CD14-positive monocyte (primary cell): ENCODE measurements at regions not wholly inside any gene's neighbourhood (a gene's known extent, or its start where the extent isn't known, plus 50 kb on each side); places are given as distances from the start of the nearest gene placed in this dataset.

Experiments
- DNase-seq, 3 donors: peaks; one replicate each; pipeline ENCODE4 v3.0.0-alpha.2; 2011 to 2022
- H2AFZ ChIP-seq: 2 replicates; pipeline ENCODE4 v1.6.0; 2012; ENCODE audit warnings: mild to moderate bottlenecking, low read depth, low read length, inconsistent platforms; ENCODE audit not compliant: insufficient read depth, poor library complexity, severe bottlenecking
- H3K27ac ChIP-seq, 2 donors: 1 replicate in 1 of 2; 2 replicates in 1 of 2; pipeline ENCODE4 v1.5.1; 2012 to 2013; ENCODE audit warnings: low read length in 2 of 2, control low read depth in 1 of 2, inconsistent platforms in 1 of 2, low read depth in 1 of 2, mild to moderate bottlenecking in 1 of 2
- H3K27me3 ChIP-seq, 2 donors: one replicate each; pipeline versions ENCODE4 v1.6.0 to v1.6.1; 2011 to 2013; ENCODE audit warnings: low read length in 2 of 2; ENCODE audit not compliant: control insufficient read depth in 2 of 2, insufficient read depth in 2 of 2
- H3K36me3 ChIP-seq, 2 donors: replicated peaks in 1 of 2; 1 replicate in 1 of 2; 2 replicates in 1 of 2; pipeline versions ENCODE4 v1.5.1 to v1.6.1; 2012 to 2013; ENCODE audit warnings: low read length in 2 of 2, control low read depth in 1 of 2, inconsistent platforms in 1 of 2, mild to moderate bottlenecking in 1 of 2; ENCODE audit not compliant: insufficient read depth in 2 of 2, control insufficient read depth in 1 of 2
- H3K4me1 ChIP-seq, 2 donors: 1 replicate in 1 of 2; 2 replicates in 1 of 2; pipeline versions ENCODE4 v1.5.1 to v1.6.1; 2012 to 2013; ENCODE audit warnings: low read length in 2 of 2, control low read depth in 1 of 2, inconsistent platforms in 1 of 2, mild to moderate bottlenecking in 1 of 2, moderate library complexity in 1 of 2; ENCODE audit not compliant: insufficient read depth in 2 of 2, control insufficient read depth in 1 of 2
- H3K4me2 ChIP-seq: replicated peaks from 2 replicates; pipeline ENCODE3; 2012; ENCODE audit warnings: low read length, moderate library complexity, mild to moderate bottlenecking; ENCODE audit not compliant: poor library complexity, severe bottlenecking; ENCODE audit errors: extremely low read depth
- H3K4me3 ChIP-seq, 3 experiments: fragments of 200-600 bp in 1 of 3; sonication (generic) in 1 of 3; replicated peaks in 1 of 3; 1 replicate in 2 of 3; 2 replicates in 1 of 3; pipeline ENCODE4 v1.5.1; 2011 to 2013; ENCODE audit warnings: low read length in 3 of 3, mild to moderate bottlenecking in 3 of 3, control low read depth in 2 of 3, low read depth in 2 of 3, inconsistent platforms in 1 of 3, moderate library complexity in 1 of 3
- H3K79me2 ChIP-seq: 2 replicates; pipeline ENCODE4 v1.6.0; 2012; ENCODE audit warnings: mild to moderate bottlenecking, control low read depth, inconsistent platforms, low read length, moderate library complexity; ENCODE audit not compliant: insufficient read depth
- H3K9ac ChIP-seq: 2 replicates; pipeline ENCODE4 v1.6.0; 2017; ENCODE audit warnings: low read length, mild to moderate bottlenecking; ENCODE audit not compliant: insufficient read depth, poor library complexity, severe bottlenecking
- H3K9me3 ChIP-seq, 2 donors: replicated peaks in 1 of 2; 1 replicate in 1 of 2; 2 replicates in 1 of 2; pipeline versions ENCODE4 v1.5.1 to v1.6.1; 2012 to 2013; ENCODE audit warnings: low read length in 2 of 2, control low read depth in 1 of 2; ENCODE audit not compliant: control insufficient read depth in 1 of 2, insufficient read depth in 1 of 2
- H4K20me1 ChIP-seq: 2 replicates; pipeline ENCODE4 v1.6.0; 2012; ENCODE audit warnings: mild to moderate bottlenecking, low read length, control low read depth, moderate library complexity; ENCODE audit not compliant: insufficient read depth
- H3K27ac Mint-ChIP-seq, 7 donors: one replicate each; pipeline ENCODE4 v1.8.0; 2020; ENCODE audit warnings: mild to moderate bottlenecking in 7 of 7, mixed read lengths in 7 of 7, moderate library complexity in 6 of 7, inconsistent platforms in 2 of 7
- H3K27me3 Mint-ChIP-seq, 3 donors: one replicate each; pipeline ENCODE4 v1.8.0; 2021 to 2022; ENCODE audit warnings: low read depth in 3 of 3, mild to moderate bottlenecking in 3 of 3, mixed read lengths in 3 of 3, moderate library complexity in 3 of 3, inconsistent platforms in 1 of 3
- H3K36me3 Mint-ChIP-seq, 2 donors: one replicate each; pipeline ENCODE4 v1.8.0; 2020; ENCODE audit warnings: mixed read lengths in 2 of 2, inconsistent platforms in 1 of 2, mild to moderate bottlenecking in 1 of 2
- H3K4me1 Mint-ChIP-seq: one replicate; pipeline ENCODE4 v1.8.0; 2020; ENCODE audit warnings: mild to moderate bottlenecking, mixed read lengths
- H3K4me3 Mint-ChIP-seq, 2 donors: one replicate each; pipeline ENCODE4 v1.8.0; 2020; ENCODE audit warnings: mild to moderate bottlenecking in 2 of 2, mixed read lengths in 2 of 2, moderate library complexity in 1 of 2
- H3K9me3 Mint-ChIP-seq, 7 donors: one replicate each; pipeline ENCODE4 v1.8.0; 2020 to 2022; ENCODE audit warnings: mixed read lengths in 7 of 7, mild to moderate bottlenecking in 6 of 7, moderate library complexity in 6 of 7, inconsistent platforms in 2 of 7
- WGBS: methylation state at CpG from one replicate; pipeline ENCODE4 v1.1.5; 2013; ENCODE audit warnings: missing lambda C conversion rate; ENCODE audit not compliant: insufficient coverage; 5-methylcytosine and 5-hydroxymethylcytosine counted together
- intact Hi-C, 2 donors: fragments of 100-400 bp; cut with micrococcal nuclease; formaldehyde crosslinking; loops; one replicate each; pipeline versions ENCODE4 v1.15.0 to v1.15.1; 2023
- TF ChIP-seq, protein P1 (sequence below): fragments of 200-600 bp; IDR thresholded peaks from one replicate; pipeline ENCODE4 v1.8.0; 2022; ENCODE audit warnings: antibody characterized with exemption, mild to moderate bottlenecking

DNA sequence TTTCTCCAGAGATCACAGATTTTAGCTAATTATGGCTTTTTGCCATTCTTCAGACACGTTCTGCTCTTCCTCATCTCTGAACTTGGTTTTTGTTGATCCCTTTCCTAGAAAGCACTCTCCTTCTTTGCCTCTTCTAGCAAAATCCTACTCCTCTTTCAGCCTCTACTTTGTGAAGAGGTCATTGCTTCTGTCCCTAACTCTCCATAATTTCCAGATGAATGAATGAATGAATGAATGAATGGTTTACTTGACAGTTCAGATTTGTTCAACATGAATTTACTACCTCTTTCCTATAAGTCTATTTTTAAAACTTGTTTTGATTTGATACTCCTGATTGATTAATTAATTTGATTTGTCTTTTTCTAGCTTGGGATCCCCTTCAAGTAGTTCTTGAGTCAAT lies 94.0 kb upstream of the IFNGR1 start:
- no peak for DNase-seq
- H3K79me2 ChIP-seq = no peaks in the 10 kb centered on the region
- H4K20me1 ChIP-seq = no peaks in the 10 kb centered on the region
- Mint-ChIP-seq H3K27me3 (peaks cover 0 to 4% (median 3%) of the 10 kb centered on the region in 3 donors), H3K4me1 (peaks cover 39% of the 10 kb centered on the region), H3K27ac (no peak overlapping the region), H3K9me3 (no peaks in the 10 kb centered on the region), H3K36me3 (no peaks in the 10 kb centered on the region), H3K4me3 (no peak overlapping the region)
- H3K27ac ChIP-seq = no peak overlapping the region
- 20% methylated on average over 1 of the region's 1 CpG for WGBS
- no peak overlapping the region for H3K4me2 ChIP-seq
- no peaks in the 10 kb centered on the region for H3K36me3 ChIP-seq
- H3K4me3 ChIP-seq = no peak overlapping the region
- H3K27me3 ChIP-seq = no peaks in the 10 kb centered on the region
- H3K9me3 ChIP-seq = no peaks in the 10 kb centered on the region
- peaks cover 35 to 42% of the 10 kb centered on the region in 2 donors for H3K4me1 ChIP-seq
- TF ChIP-seq, protein P1, sequence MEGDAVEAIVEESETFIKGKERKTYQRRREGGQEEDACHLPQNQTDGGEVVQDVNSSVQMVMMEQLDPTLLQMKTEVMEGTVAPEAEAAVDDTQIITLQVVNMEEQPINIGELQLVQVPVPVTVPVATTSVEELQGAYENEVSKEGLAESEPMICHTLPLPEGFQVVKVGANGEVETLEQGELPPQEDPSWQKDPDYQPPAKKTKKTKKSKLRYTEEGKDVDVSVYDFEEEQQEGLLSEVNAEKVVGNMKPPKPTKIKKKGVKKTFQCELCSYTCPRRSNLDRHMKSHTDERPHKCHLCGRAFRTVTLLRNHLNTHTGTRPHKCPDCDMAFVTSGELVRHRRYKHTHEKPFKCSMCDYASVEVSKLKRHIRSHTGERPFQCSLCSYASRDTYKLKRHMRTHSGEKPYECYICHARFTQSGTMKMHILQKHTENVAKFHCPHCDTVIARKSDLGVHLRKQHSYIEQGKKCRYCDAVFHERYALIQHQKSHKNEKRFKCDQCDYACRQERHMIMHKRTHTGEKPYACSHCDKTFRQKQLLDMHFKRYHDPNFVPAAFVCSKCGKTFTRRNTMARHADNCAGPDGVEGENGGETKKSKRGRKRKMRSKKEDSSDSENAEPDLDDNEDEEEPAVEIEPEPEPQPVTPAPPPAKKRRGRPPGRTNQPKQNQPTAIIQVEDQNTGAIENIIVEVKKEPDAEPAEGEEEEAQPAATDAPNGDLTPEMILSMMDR = no peak
- H3K9ac ChIP-seq = no peak overlapping the region
- H2AFZ ChIP-seq = no peak overlapping the region
- intact Hi-C loops = loop anchor here (5.0 to 10.0 kb wide), 6 partner anchors 51 to 221 kb away; partner anchors contain the start of gene IFNGR1 (in 1 of the 2)

DNA sequence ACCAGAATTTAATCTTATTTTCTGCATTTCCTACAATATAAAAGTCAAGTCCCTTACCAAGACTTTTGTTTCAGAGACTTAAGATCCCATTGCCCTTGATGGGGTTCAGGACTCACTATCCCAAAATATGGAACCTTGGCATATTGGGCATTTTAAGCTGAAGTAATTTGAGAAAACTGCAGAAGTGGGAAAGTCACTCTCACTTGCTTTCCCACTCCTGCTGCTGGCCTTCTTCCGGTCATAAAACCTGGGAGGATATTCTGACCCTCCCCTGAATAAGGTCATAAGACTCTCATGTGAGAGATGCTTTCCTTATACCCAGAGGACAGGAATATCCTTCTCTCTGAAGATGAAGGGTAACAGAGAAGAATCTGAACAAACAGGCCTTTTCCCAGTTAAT lies 92.8 kb upstream of the IFNGR1 start:
- Histone ChIP-seq H3K4me2 (no peak overlapping the region), H3K9me3 (no peaks in the 10 kb centered on the region), H3K4me3 (no peak overlapping the region), H3K9ac (no peak overlapping the region), H3K79me2 (no peaks in the 10 kb centered on the region), H3K27me3 (no peaks in the 10 kb centered on the region), H3K27ac (no peak overlapping the region), H4K20me1 (no peaks in the 10 kb centered on the region), H2AFZ (no peak overlapping the region), H3K36me3 (no peaks in the 10 kb centered on the region), H3K4me1 (peaks cover 43 to 55% of the 10 kb centered on the region in 2 donors)
- TF ChIP-seq, protein P1 = no peak
- H3K27ac Mint-ChIP-seq = no peak overlapping the region
- peaks cover 0 to 3% (median 2%) of the 10 kb centered on the region in 3 donors for H3K27me3 Mint-ChIP-seq
- peaks cover 0 to 7% (median 5%) of the 10 kb centered on the region in 7 donors for H3K9me3 Mint-ChIP-seq
- no peaks in the 10 kb centered on the region for H3K36me3 Mint-ChIP-seq
- H3K4me3 Mint-ChIP-seq = no peak overlapping the region
- WGBS = no CpG with 5 or more reads among the region's 1 CpG
- DNase-seq = no peak
- intact Hi-C loops = loop anchor here (5.0 to 10.0 kb wide), 6 partner anchors 50 to 220 kb away; partner anchors contain the start of gene IFNGR1 (in 1 of the 2)
- peaks cover 48% of the 10 kb centered on the region for H3K4me1 Mint-ChIP-seq
